ENCODE measurements at regions not wholly inside any gene's neighbourhood (a gene's known extent, or its start where the extent isn't known, plus 50 kb on each side); places are given as distances from the start of the nearest gene placed in this dataset.

DNA sequence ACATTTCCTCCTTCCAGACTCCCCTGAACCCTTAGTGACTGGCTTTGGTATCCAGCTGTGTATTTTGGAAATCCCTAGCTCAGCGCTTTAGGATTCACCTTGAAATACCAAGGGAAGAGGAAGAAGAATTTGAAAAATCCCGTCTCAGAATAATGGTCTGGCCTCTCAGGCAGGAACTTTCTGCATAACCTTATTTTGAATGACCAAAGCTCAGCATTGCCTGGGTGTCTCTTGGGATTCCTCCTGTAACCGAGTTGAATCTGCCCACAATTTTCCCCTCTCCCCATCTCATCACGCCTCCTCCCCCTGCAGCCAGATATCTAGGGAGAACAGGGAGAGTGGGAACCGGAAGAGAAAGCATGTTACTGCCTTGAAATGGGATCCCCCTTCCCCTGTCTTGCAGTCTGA, 116.2 kb downstream of the SMIM20 start:
- H3K36me3 ChIP-seq (ENCODE audit: insufficient read depth, low read length) = no peaks in the 10 kb centered on the region
- no peaks in the 10 kb centered on the region for H3K79me2 ChIP-seq (ENCODE audit: control insufficient read depth, insufficient read depth, low read length, unreplicated experiment)
- no peak overlapping the region for H3K27ac ChIP-seq (ENCODE audit: low read depth, low read length)
- H3K27me3 ChIP-seq (ENCODE audit: insufficient read depth, low read length) = no peaks in the 10 kb centered on the region
- no peak overlapping the region for H3K4me3 ChIP-seq (ENCODE audit: low read depth, low read length)
- H2AFZ ChIP-seq (ENCODE audit: low read length, unreplicated experiment) = no peak overlapping the region
- peaks cover 21% of the 10 kb centered on the region for H3K4me1 ChIP-seq (ENCODE audit: control insufficient read depth, insufficient read depth, low read length, unreplicated experiment)

- Histone ChIP-seq H3K4me1 (ENCODE audit: control insufficient read depth, insufficient read depth, low read length, unreplicated experiment) (peaks cover 21% of the 10 kb centered on the region), H2AFZ (ENCODE audit: low read length, unreplicated experiment) (no peak overlapping the region), H3K79me2 (ENCODE audit: control insufficient read depth, insufficient read depth, low read length, unreplicated experiment) (no peaks in the 10 kb centered on the region), H3K27ac (ENCODE audit: low read depth, low read length) (no peak overlapping the region), H3K27me3 (ENCODE audit: insufficient read depth, low read length) (no peaks in the 10 kb centered on the region), H3K36me3 (ENCODE audit: insufficient read depth, low read length) (no peaks in the 10 kb centered on the region), H3K4me3 (ENCODE audit: low read depth, low read length) (no peak overlapping the region)
These were observed 116.8 kb downstream of the SMIM20 start for GRCh38 chr4:26030780-26031179.

DNA sequence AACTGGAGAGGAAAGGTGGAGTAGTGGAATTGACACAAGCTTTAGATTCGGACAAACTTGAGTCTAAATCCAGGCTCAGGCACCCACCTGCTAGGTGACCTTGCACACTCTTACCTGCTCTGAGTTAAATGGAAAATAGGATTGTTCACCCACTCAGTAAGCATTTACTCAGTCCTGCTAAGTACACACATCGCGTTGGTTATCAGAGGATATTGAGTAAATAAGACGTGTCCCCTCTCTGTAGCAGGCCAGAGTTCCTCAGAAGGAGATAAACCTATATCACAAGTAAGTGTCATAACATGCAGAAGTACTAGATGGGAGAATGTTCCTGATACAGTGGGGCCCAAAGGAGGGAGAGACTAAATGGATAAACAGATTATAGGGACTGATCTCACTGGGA, 117.7 kb downstream of the SMIM20 start:
- Histone ChIP-seq H3K27ac (ENCODE audit: low read depth, low read length) (peak overlapping the region; percentile 80), H3K36me3 (ENCODE audit: insufficient read depth, low read length) (no peaks in the 10 kb centered on the region), H3K79me2 (ENCODE audit: control insufficient read depth, insufficient read depth, low read length, unreplicated experiment) (no peaks in the 10 kb centered on the region), H3K4me1 (ENCODE audit: control insufficient read depth, insufficient read depth, low read length, unreplicated experiment) (peaks cover 21% of the 10 kb centered on the region), H3K4me3 (ENCODE audit: low read depth, low read length) (no peak overlapping the region), H3K27me3 (ENCODE audit: insufficient read depth, low read length) (no peaks in the 10 kb centered on the region), H2AFZ (ENCODE audit: low read length, unreplicated experiment) (no peak overlapping the region)

- peak overlapping the region; percentile 92 for H2AFZ ChIP-seq (ENCODE audit: low read length, unreplicated experiment)
- H3K4me1 ChIP-seq (ENCODE audit: control insufficient read depth, insufficient read depth, low read length, unreplicated experiment) = peaks cover 21% of the 10 kb centered on the region
- H3K79me2 ChIP-seq (ENCODE audit: control insufficient read depth, insufficient read depth, low read length, unreplicated experiment) = no peaks in the 10 kb centered on the region
- no peaks in the 10 kb centered on the region for H3K27me3 ChIP-seq (ENCODE audit: insufficient read depth, low read length)
- H3K4me3 ChIP-seq (ENCODE audit: low read depth, low read length) = no peak overlapping the region
- peak overlapping the region; percentile 80 for H3K27ac ChIP-seq (ENCODE audit: low read depth, low read length)
- H3K36me3 ChIP-seq (ENCODE audit: insufficient read depth, low read length) = no peaks in the 10 kb centered on the region
These were observed 118.1 kb downstream of the SMIM20 start for GRCh38 chr4:26032142-26032541.

- Histone ChIP-seq H3K79me2 (ENCODE audit: control insufficient read depth, insufficient read depth, low read length, unreplicated experiment) (no peaks in the 10 kb centered on the region), H2AFZ (ENCODE audit: low read length, unreplicated experiment) (peak overlapping the region; percentile 92), H3K4me1 (ENCODE audit: control insufficient read depth, insufficient read depth, low read length, unreplicated experiment) (peaks cover 21% of the 10 kb centered on the region), H3K27ac (ENCODE audit: low read depth, low read length) (peak overlapping the region; percentile 80), H3K27me3 (ENCODE audit: insufficient read depth, low read length) (no peaks in the 10 kb centered on the region), H3K4me3 (ENCODE audit: low read depth, low read length) (no peak overlapping the region), H3K36me3 (ENCODE audit: insufficient read depth, low read length) (no peaks in the 10 kb centered on the region)
These were observed 118.8 kb downstream of the SMIM20 start for GRCh38 chr4:26032630-26033317.

GRCh38 chr4:26033389-26033788, 119.4 kb downstream of the SMIM20 start:
- peaks cover 21% of the 10 kb centered on the region for H3K4me1 ChIP-seq (ENCODE audit: control insufficient read depth, insufficient read depth, low read length, unreplicated experiment)
- H2AFZ ChIP-seq (ENCODE audit: low read length, unreplicated experiment) = peak overlapping the region; percentile 92
- H3K79me2 ChIP-seq (ENCODE audit: control insufficient read depth, insufficient read depth, low read length, unreplicated experiment) = no peaks in the 10 kb centered on the region
- peak overlapping the region; percentile 80 for H3K27ac ChIP-seq (ENCODE audit: low read depth, low read length)
- H3K4me3 ChIP-seq (ENCODE audit: low read depth, low read length) = no peak overlapping the region
- no peaks in the 10 kb centered on the region for H3K27me3 ChIP-seq (ENCODE audit: insufficient read depth, low read length)
- H3K36me3 ChIP-seq (ENCODE audit: insufficient read depth, low read length) = no peaks in the 10 kb centered on the region

DNA sequence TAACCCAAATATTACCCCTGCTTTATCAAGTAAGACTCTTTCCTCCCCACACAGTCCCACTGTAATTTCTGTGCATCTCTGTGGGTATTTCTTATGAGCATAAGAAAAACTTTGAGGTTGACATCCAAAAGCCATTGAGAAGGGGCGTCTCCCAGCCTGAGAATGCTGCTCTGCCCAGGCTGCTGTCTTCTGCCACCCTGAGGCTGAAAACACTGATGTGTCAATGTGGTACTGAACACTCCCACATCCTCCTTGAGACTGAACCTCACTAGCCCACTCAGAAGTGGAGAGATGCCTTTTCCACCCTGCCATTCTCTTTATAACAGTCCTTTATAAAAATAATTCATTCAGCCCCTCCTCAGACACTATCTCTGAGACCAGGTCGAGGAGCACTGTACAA, 120.8 kb downstream of the SMIM20 start:
- Histone ChIP-seq H3K27ac (ENCODE audit: low read depth, low read length) (no peak overlapping the region), H3K27me3 (ENCODE audit: insufficient read depth, low read length) (no peaks in the 10 kb centered on the region), H3K4me1 (ENCODE audit: control insufficient read depth, insufficient read depth, low read length, unreplicated experiment) (peaks cover 21% of the 10 kb centered on the region), H2AFZ (ENCODE audit: low read length, unreplicated experiment) (no peak overlapping the region), H3K36me3 (ENCODE audit: insufficient read depth, low read length) (no peaks in the 10 kb centered on the region), H3K4me3 (ENCODE audit: low read depth, low read length) (no peak overlapping the region), H3K79me2 (ENCODE audit: control insufficient read depth, insufficient read depth, low read length, unreplicated experiment) (no peaks in the 10 kb centered on the region)

DNA sequence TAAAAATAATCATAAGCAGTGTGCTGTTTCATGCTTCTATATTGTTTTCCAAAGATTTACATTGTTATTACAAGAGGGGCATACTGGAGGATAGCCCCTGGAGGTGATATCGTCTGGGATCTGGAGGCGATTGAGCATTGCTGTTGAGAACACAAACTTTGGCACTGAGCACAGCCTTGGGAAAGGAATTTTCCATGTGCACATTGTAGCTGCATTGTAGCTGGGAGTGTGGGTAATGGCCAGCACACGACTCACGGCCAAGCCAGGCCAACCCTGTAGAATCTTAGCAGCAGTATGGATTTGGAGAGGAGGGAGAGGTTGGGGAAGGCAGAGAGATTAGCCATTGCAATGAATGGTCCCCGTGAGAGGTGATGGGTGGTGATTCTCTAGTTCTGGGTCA, 121.9 kb downstream of the SMIM20 start:
- Histone ChIP-seq H3K27ac (ENCODE audit: low read depth, low read length) (no peak overlapping the region), H3K79me2 (ENCODE audit: control insufficient read depth, insufficient read depth, low read length, unreplicated experiment) (no peaks in the 10 kb centered on the region), H3K4me3 (ENCODE audit: low read depth, low read length) (no peak overlapping the region), H2AFZ (ENCODE audit: low read length, unreplicated experiment) (no peak overlapping the region), H3K4me1 (ENCODE audit: control insufficient read depth, insufficient read depth, low read length, unreplicated experiment) (peaks cover 21% of the 10 kb centered on the region), H3K27me3 (ENCODE audit: insufficient read depth, low read length) (no peaks in the 10 kb centered on the region), H3K36me3 (ENCODE audit: insufficient read depth, low read length) (no peaks in the 10 kb centered on the region)

- Histone ChIP-seq H3K27ac (ENCODE audit: low read depth, low read length) (no peak overlapping the region), H3K36me3 (ENCODE audit: insufficient read depth, low read length) (no peaks in the 10 kb centered on the region), H3K27me3 (ENCODE audit: insufficient read depth, low read length) (no peaks in the 10 kb centered on the region), H2AFZ (ENCODE audit: low read length, unreplicated experiment) (no peak overlapping the region), H3K4me1 (ENCODE audit: control insufficient read depth, insufficient read depth, low read length, unreplicated experiment) (peaks cover 6% of the 10 kb centered on the region), H3K79me2 (ENCODE audit: control insufficient read depth, insufficient read depth, low read length, unreplicated experiment) (no peaks in the 10 kb centered on the region), H3K4me3 (ENCODE audit: low read depth, low read length) (no peak overlapping the region)
These were observed 125.8 kb downstream of the SMIM20 start for GRCh38 chr4:26039639-26040359.

DNA sequence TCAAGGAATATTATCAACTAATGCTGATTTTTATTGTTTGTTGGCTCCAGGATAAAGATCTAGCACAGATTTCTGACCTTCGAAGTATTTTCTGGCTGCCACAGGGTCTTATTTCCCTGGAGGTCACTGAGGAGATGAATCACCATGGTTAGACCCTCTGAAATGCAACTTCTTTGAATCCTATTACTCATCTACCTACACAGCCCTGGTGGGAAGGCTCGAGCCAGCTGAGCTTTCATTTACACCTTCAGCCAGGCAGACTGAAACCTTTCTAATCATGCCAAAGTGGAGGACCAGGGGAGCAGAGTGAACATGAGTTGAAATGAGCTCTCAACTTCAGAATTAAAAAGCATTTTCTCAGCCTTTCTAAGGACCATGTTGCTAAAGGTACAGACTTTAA, 130.5 kb downstream of the SMIM20 start:
- H3K27ac ChIP-seq (ENCODE audit: low read depth, low read length) = no peak overlapping the region
- no peak overlapping the region for H2AFZ ChIP-seq (ENCODE audit: low read length, unreplicated experiment)
- H3K27me3 ChIP-seq (ENCODE audit: insufficient read depth, low read length) = no peaks in the 10 kb centered on the region
- no peak overlapping the region for H3K4me3 ChIP-seq (ENCODE audit: low read depth, low read length)
- H3K79me2 ChIP-seq (ENCODE audit: control insufficient read depth, insufficient read depth, low read length, unreplicated experiment) = no peaks in the 10 kb centered on the region
- peaks cover 25% of the 10 kb centered on the region for H3K4me1 ChIP-seq (ENCODE audit: control insufficient read depth, insufficient read depth, low read length, unreplicated experiment)
- no peaks in the 10 kb centered on the region for H3K36me3 ChIP-seq (ENCODE audit: insufficient read depth, low read length)

- Histone ChIP-seq H3K4me3 (ENCODE audit: low read depth, low read length) (no peak overlapping the region), H3K79me2 (ENCODE audit: control insufficient read depth, insufficient read depth, low read length, unreplicated experiment) (no peaks in the 10 kb centered on the region), H3K27ac (ENCODE audit: low read depth, low read length) (no peak overlapping the region), H3K4me1 (ENCODE audit: control insufficient read depth, insufficient read depth, low read length, unreplicated experiment) (peaks cover 27% of the 10 kb centered on the region), H2AFZ (ENCODE audit: low read length, unreplicated experiment) (no peak overlapping the region), H3K36me3 (ENCODE audit: insufficient read depth, low read length) (no peaks in the 10 kb centered on the region), H3K27me3 (ENCODE audit: insufficient read depth, low read length) (no peaks in the 10 kb centered on the region)
These were observed 131.0 kb downstream of the SMIM20 start for GRCh38 chr4:26044983-26045382.

Data from ACC112 (cell line).